MM.1S (cell line): ENCODE measurements at regions not wholly inside any gene's neighbourhood (a gene's known extent, or its start where the extent isn't known, plus 50 kb on each side); places are given as distances from the start of the nearest gene placed in this dataset.

ENCODE experiments used
- DNase-seq: peaks from one replicate; pipeline ENCODE4 v3.0.0-alpha.2; 2015
- H2AFZ ChIP-seq: fragments of 300-600 bp; sonication (generic); 2 replicates; pipeline ENCODE4 v1.6.0; 2016; ENCODE audit warnings: antibody characterized with exemption, low read length
- H3F3A ChIP-seq: fragments of 300-600 bp; sonication (generic); 2 replicates; pipeline ENCODE4 v1.6.1; 2016; ENCODE audit warnings: mild to moderate bottlenecking, antibody characterized with exemption, low read length, moderate library complexity, mixed read lengths; ENCODE audit not compliant: insufficient read depth
- H3K27ac ChIP-seq: fragments of 300-600 bp; sonication (generic); 2 replicates; pipeline ENCODE4 v1.5.1; 2016; ENCODE audit warnings: mild to moderate bottlenecking, low read length
- H3K27me3 ChIP-seq: fragments of 300-600 bp; sonication (generic); replicated peaks from 2 replicates; pipeline ENCODE4 v1.6.0; 2016; ENCODE audit warnings: low read length; ENCODE audit not compliant: insufficient read depth
- H3K36me3 ChIP-seq: fragments of 300-600 bp; sonication (generic); replicated peaks from 2 replicates; pipeline ENCODE4 v1.6.1; 2016; ENCODE audit warnings: mild to moderate bottlenecking, low read length, mixed read lengths; ENCODE audit not compliant: insufficient read depth
- H3K4me1 ChIP-seq: fragments of 300-600 bp; sonication (generic); 2 replicates; pipeline ENCODE4 v1.6.1; 2016; ENCODE audit warnings: low read length, mixed read lengths
- H3K4me2 ChIP-seq: fragments of 300-600 bp; sonication (generic); 2 replicates; pipeline ENCODE4 v1.6.0; 2016; ENCODE audit warnings: low read depth, low read length
- H3K4me3 ChIP-seq: fragments of 300-600 bp; sonication (generic); 2 replicates; pipeline ENCODE4 v1.5.1; 2016; ENCODE audit warnings: low read length, mixed read lengths
- H3K79me2 ChIP-seq: fragments of 300-600 bp; sonication (generic); 2 replicates; pipeline ENCODE4 v1.6.1; 2016; ENCODE audit warnings: mixed run types, low read length, mixed read lengths
- H3K9ac ChIP-seq: fragments of 300-600 bp; sonication (generic); 2 replicates; pipeline ENCODE4 v1.6.1; 2016; ENCODE audit warnings: low read length, mixed read lengths
- H3K9me2 ChIP-seq: fragments of 300-600 bp; sonication (generic); replicated peaks from 2 replicates; pipeline ENCODE4 v1.6.1; 2016; ENCODE audit warnings: mild to moderate bottlenecking, low read length, mixed read lengths; ENCODE audit not compliant: insufficient read depth
- H3K9me3 ChIP-seq: fragments of 300-600 bp; sonication (generic); replicated peaks from 2 replicates; pipeline ENCODE4 v1.6.1; 2016; ENCODE audit warnings: mild to moderate bottlenecking, low read length, mixed read lengths; ENCODE audit not compliant: insufficient read depth
- H4K20me1 ChIP-seq: fragments of 300-600 bp; sonication (generic); 2 replicates; pipeline ENCODE4 v1.6.1; 2016; ENCODE audit warnings: mild to moderate bottlenecking, low read length, moderate library complexity, mixed read lengths; ENCODE audit not compliant: insufficient read depth
- EZH2 ChIP-seq: fragments of 300-600 bp; sonication (generic); optimal IDR thresholded peaks from 2 replicates; pipeline ENCODE3; 2017; ENCODE audit warnings: low read depth, mild to moderate bottlenecking, antibody characterized with exemption, low read length, mixed read lengths
- EZH2phosphoT487 ChIP-seq: fragments of 300-600 bp; sonication (generic); IDR thresholded peaks from 2 replicates; pipeline ENCODE4 v1.6.1; 2018; ENCODE audit warnings: antibody characterized with exemption, low read length
- TF ChIP-seq, protein P1 (sequence below): fragments of 300-600 bp; sonication (generic); IDR thresholded peaks from 2 replicates; pipeline ENCODE4 v1.5.1; 2016; ENCODE audit warnings: antibody characterized with exemption, low read length, mixed read lengths

GRCh38 chr21:17976139-17976538 is 157.0 kb upstream of the C21orf91 start:
- Histone ChIP-seq H3K27ac (no peak overlapping the region), H3K4me2 (no peak overlapping the region), H3K9me2 (no peaks in the 10 kb centered on the region), H3F3A (no peaks in the 10 kb centered on the region), H3K9me3 (no peaks in the 10 kb centered on the region), H3K27me3 (no peaks in the 10 kb centered on the region), H3K4me1 (no peaks in the 10 kb centered on the region), H3K9ac (no peak overlapping the region), H3K79me2 (no peaks in the 10 kb centered on the region), H4K20me1 (no peaks in the 10 kb centered on the region), H3K4me3 (no peak overlapping the region), H3K36me3 (no peaks in the 10 kb centered on the region), H2AFZ (no peak overlapping the region)
- DNase-seq, result no peak
- TF ChIP-seq EZH2 (no peak), EZH2phosphoT487 (no peak)
- TF ChIP-seq, protein P1, sequence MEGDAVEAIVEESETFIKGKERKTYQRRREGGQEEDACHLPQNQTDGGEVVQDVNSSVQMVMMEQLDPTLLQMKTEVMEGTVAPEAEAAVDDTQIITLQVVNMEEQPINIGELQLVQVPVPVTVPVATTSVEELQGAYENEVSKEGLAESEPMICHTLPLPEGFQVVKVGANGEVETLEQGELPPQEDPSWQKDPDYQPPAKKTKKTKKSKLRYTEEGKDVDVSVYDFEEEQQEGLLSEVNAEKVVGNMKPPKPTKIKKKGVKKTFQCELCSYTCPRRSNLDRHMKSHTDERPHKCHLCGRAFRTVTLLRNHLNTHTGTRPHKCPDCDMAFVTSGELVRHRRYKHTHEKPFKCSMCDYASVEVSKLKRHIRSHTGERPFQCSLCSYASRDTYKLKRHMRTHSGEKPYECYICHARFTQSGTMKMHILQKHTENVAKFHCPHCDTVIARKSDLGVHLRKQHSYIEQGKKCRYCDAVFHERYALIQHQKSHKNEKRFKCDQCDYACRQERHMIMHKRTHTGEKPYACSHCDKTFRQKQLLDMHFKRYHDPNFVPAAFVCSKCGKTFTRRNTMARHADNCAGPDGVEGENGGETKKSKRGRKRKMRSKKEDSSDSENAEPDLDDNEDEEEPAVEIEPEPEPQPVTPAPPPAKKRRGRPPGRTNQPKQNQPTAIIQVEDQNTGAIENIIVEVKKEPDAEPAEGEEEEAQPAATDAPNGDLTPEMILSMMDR, result no peak

DNA sequence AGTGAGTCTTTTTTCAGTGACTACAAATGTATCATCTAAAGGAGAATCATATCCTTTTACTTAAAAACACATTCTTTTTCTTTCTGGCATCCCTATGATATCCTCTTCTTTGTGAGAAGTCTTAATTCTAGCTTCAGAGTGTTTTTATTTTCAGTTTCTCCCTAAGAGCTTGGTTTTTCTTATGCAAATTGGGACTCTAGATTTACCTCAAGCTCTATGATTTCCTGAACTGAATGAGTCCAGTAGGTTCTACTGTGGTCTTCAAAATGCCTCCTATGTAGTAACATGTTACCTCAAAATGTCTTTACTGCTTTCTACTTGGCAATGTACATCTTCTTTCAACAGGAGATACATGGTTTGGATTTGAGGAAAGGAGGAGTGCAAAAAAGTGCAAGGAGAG is 148.2 kb upstream of the C21orf91 start:
- Histone ChIP-seq H3K9me2 (no peaks in the 10 kb centered on the region), H2AFZ (no peak overlapping the region), H3K9ac (no peak overlapping the region), H3K4me3 (no peak overlapping the region), H3K36me3 (no peaks in the 10 kb centered on the region), H3F3A (no peaks in the 10 kb centered on the region), H3K27ac (no peak overlapping the region), H3K79me2 (no peaks in the 10 kb centered on the region), H3K4me1 (no peaks in the 10 kb centered on the region), H3K9me3 (no peaks in the 10 kb centered on the region), H3K27me3 (no peaks in the 10 kb centered on the region), H4K20me1 (no peaks in the 10 kb centered on the region), H3K4me2 (no peak overlapping the region)
- TF ChIP-seq, protein P1, result no peak
- TF ChIP-seq EZH2 (no peak), EZH2phosphoT487 (no peak)
- no peak for DNase-seq

DNA sequence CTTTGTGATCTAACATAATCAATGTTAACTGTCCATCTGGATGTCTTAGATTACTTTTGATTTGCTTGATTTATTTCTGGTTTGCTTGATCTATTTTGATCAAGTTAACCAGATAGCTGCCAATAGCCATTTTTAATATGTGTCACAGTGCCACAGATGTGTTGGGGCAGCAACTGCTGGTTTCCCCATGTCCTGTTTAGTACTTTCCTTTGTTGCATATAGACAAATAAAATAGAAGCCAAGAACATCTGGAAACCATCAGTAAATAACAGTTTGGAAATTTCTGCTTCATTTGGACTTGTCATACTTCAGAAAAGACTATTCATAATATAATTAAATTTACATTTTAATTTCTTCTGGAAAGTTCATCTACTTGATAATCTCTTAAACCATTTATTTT is 145.6 kb upstream of the C21orf91 start:
- H3K4me3 ChIP-seq, result no peak overlapping the region
- no peak overlapping the region for H2AFZ ChIP-seq
- H3K27me3 ChIP-seq, result no peaks in the 10 kb centered on the region
- no peaks in the 10 kb centered on the region for H3K79me2 ChIP-seq
- no peak overlapping the region for H3K4me2 ChIP-seq
- no peak overlapping the region for H3K9ac ChIP-seq
- no peaks in the 10 kb centered on the region for H3K9me2 ChIP-seq
- no peaks in the 10 kb centered on the region for H3K36me3 ChIP-seq
- H3K27ac ChIP-seq, result no peak overlapping the region
- no peaks in the 10 kb centered on the region for H4K20me1 ChIP-seq
- H3F3A ChIP-seq, result no peaks in the 10 kb centered on the region
- no peaks in the 10 kb centered on the region for H3K9me3 ChIP-seq
- DNase-seq, result no peak
- H3K4me1 ChIP-seq, result no peaks in the 10 kb centered on the region
- TF ChIP-seq, protein P1, result no peak
- TF ChIP-seq EZH2phosphoT487 (no peak), EZH2 (no peak)
